ENCODE measurements at regions not wholly inside any gene's neighbourhood (a gene's known extent, or its start where the extent isn't known, plus 50 kb on each side); places are given as distances from the start of the nearest gene placed in this dataset.

- TF ChIP-seq CTCF (IDR thresholded peaks at IDR 0.05; ENCODE audit: extremely low read depth in 1 of 2, insufficient read depth in 1 of 2, low read depth in 1 of 2, low read length in 2 of 2): no peak
- no peak for TF ChIP-seq EZH2 (IDR thresholded peaks at IDR 0.05; ENCODE audit: borderline replicate concordance, low read depth, low read length, severe bottlenecking)
- TF ChIP-seq POLR2AphosphoS5 (IDR thresholded peaks at IDR 0.05; ENCODE audit: insufficient read depth, low read depth, low read length): no peak
- no peak for TF ChIP-seq POLR2A (IDR thresholded peaks at IDR 0.05; ENCODE audit: low read depth, low read length)
- no peak for TF ChIP-seq FOS (IDR thresholded peaks at IDR 0.05; ENCODE audit: borderline replicate concordance, insufficient read depth, low read length)
- TF ChIP-seq MAX (IDR thresholded peaks at IDR 0.05; ENCODE audit: insufficient read depth, insufficient read length): no peak
These were observed 320.6 kb downstream of the DTHD1 start for GRCh38 chr4:36601864-36602495.
